Left colon (tissue), 2 donors: ENCODE measurements at regions not wholly inside any gene's neighbourhood (a gene's known extent, or its start where the extent isn't known, plus 50 kb on each side); places are given as distances from the start of the nearest gene placed in this dataset.

Source experiments
- ATAC-seq: fragments of 200-7000 bp; cut with Tn5 transposase; one replicate; pipeline ENCODE4 v1.9.1; 2020; ENCODE audit warnings: mild to moderate bottlenecking, moderate library complexity
- DNase-seq, 2 donors: peaks; one replicate each; pipeline ENCODE4 v3.0.0-alpha.2; 2020
- intact Hi-C, 2 donors: fragments of 100-400 bp; cut with DNase I in 1 of 2; cut with micrococcal nuclease in 1 of 2; formaldehyde crosslinking; loops; one replicate each; pipeline versions ENCODE4 v1.11.2 to v1.14.0; 2022; cut with DNase I, micrococcal nuclease
- donor health status: DM: no; HTN: no; CAD: no.
- donor health status: DM: yes; HTN: yes; CAD: no.

GRCh38 chr2:38438133-38438882 lies 61.2 kb upstream of the ATL2 start:
- intact Hi-C loops, result no loop called here
- no peak for ATAC-seq
- no peak for DNase-seq

GRCh38 chr2:38436227-38436664 lies 59.2 kb upstream of the ATL2 start:
- intact Hi-C loops, result no loop called here
- ATAC-seq (no peak), DNase-seq (no peak)

- DNase-seq (no peak), ATAC-seq (no peak)
- intact Hi-C loops, result no loop called here
Measured at GRCh38 chr2:38435775-38436174, 58.7 kb upstream of the ATL2 start.

- intact Hi-C loops, result no loop called here
- ATAC-seq (no peak), DNase-seq (no peak)
Measured at GRCh38 chr2:38434595-38434994, 57.5 kb upstream of the ATL2 start.

- no peak for ATAC-seq
- intact Hi-C loops, result no loop called here
- no peak for DNase-seq
Measured at GRCh38 chr2:38433607-38433975, 56.5 kb upstream of the ATL2 start.

- DNase-seq (no peak), ATAC-seq (peak; percentile 71)
- intact Hi-C loops, result no loop called here
Measured at GRCh38 chr2:38432820-38433606, 55.9 kb upstream of the ATL2 start.

GRCh38 chr2:38430597-38431207 lies 53.6 kb upstream of the ATL2 start:
- no peak for ATAC-seq
- intact Hi-C loops, result no loop called here
- no peak for DNase-seq

GRCh38 chr2:38430196-38430595 lies 53.1 kb upstream of the ATL2 start:
- ATAC-seq (no peak), DNase-seq (no peak)
- intact Hi-C loops, result no loop called here

- intact Hi-C loops, result no loop called here
- DNase-seq (no peak), ATAC-seq (no peak)
Measured at GRCh38 chr2:38427936-38428335, 50.9 kb upstream of the ATL2 start.

GRCh38 chr2:38427054-38427453 lies 50.0 kb upstream of the ATL2 start:
- no peak for DNase-seq
- no peak for ATAC-seq
- intact Hi-C loops, result no loop called here
